ENCODE measurements at regions not wholly inside any gene's neighbourhood (a gene's known extent, or its start where the extent isn't known, plus 50 kb on each side); places are given as distances from the start of the nearest gene placed in this dataset.

DNA sequence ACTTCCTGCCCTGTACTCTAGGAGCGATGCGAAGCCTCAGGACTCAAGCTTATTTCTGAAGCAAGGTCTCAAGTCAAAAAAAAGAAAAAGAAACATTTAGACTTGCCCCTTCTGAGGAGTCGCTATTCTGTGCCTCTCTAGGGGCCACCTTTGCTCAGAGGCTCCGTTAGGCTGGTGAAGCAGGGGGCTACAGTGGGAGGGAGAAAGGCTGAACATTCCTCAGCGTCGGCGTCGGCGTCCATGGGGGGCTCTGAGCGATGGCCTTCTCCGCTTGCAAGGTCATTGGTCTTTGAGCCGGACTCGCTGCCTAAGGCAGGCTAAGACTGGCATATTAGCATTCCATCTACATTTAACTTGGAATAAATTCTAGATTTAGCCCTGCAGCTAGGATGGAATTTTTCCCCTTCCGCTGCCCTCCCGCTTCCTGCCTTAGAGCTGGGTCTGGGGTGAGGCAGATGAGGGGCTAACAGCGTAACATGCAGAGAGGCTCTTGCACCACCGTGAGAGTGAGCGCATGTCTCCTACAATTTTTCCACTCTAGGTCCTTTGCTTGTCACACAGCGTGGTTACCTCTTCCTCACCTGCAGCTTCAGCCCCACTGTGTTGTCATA is 53.6 kb upstream of the ATL2 start:
- TF ChIP-seq L3MBTL2 (conservative IDR thresholded peaks at IDR 0.05) (no peak), BHLHE40 (IDR thresholded peaks at IDR 0.05; ENCODE audit: borderline replicate concordance) (no peak), TARDBP (IDR thresholded peaks at IDR 0.05) (no peak), HDGF (IDR thresholded peaks at IDR 0.05; ENCODE audit: borderline replicate concordance) (no peak), CTBP1 (IDR thresholded peaks at IDR 0.05; ENCODE audit: borderline replicate concordance) (no peak), ELF4 (IDR thresholded peaks at IDR 0.05) (no peak), SP1 (IDR thresholded peaks at IDR 0.05) (no peak), FOXK2 (IDR thresholded peaks at IDR 0.05) (no peak), FOXM1 (IDR thresholded peaks at IDR 0.05; ENCODE audit: borderline replicate concordance) (no peak)
- TF ChIP-seq, protein P1, sequence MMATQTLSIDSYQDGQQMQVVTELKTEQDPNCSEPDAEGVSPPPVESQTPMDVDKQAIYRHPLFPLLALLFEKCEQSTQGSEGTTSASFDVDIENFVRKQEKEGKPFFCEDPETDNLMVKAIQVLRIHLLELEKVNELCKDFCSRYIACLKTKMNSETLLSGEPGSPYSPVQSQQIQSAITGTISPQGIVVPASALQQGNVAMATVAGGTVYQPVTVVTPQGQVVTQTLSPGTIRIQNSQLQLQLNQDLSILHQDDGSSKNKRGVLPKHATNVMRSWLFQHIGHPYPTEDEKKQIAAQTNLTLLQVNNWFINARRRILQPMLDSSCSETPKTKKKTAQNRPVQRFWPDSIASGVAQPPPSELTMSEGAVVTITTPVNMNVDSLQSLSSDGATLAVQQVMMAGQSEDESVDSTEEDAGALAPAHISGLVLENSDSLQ (IDR thresholded peaks at IDR 0.05): no peak

Data from HEK293T (cell line).